ENCODE measurements at regions not wholly inside any gene's neighbourhood (a gene's known extent, or its start where the extent isn't known, plus 50 kb on each side); places are given as distances from the start of the nearest gene placed in this dataset.
"Not testable (repeated sequence)": the region's sequence is repeated elsewhere in the genome, so short reads cannot be mapped to it uniquely, and the experiment has no call there.

DNA sequence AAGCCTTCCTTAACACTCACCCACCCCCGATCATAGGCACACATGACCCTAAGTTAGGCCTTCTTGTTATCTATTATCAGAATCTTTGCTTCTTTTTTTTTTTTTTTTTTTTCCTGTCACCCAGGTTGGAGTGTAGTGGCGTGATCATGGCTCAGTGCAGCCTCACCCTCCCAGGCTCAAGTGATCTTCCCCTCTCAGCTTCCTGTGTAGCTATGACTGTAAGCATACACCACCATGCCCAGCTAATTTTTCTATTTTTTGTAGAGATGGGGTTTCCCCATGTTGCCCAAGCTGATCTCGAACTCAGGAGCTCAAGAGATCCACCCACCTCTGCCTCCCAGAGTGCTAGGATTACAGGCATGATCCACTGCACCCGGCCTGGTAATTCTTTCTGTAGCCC lies 328.7 kb downstream of the NR4A2 start:
- no peak for DNase-seq

DNA sequence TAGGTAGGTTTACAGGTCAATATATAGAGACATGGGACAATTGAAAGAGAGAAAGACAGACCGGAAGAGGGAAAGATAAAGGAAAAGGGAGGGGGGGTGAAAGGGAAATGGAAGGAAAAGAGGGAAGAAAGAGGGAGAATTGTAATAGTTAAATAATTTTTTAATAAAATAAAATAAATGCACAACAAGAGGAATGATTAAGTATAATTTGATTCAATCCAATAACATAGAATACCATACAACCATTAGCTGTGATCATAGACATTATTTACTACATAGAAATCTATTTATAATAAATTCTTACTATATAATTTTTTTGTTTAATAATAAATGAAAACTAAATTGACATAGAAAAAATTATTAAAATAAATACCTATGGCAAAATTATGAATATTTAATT lies 330.7 kb downstream of the NR4A2 start:
- DNase-seq, result no peak

DNA sequence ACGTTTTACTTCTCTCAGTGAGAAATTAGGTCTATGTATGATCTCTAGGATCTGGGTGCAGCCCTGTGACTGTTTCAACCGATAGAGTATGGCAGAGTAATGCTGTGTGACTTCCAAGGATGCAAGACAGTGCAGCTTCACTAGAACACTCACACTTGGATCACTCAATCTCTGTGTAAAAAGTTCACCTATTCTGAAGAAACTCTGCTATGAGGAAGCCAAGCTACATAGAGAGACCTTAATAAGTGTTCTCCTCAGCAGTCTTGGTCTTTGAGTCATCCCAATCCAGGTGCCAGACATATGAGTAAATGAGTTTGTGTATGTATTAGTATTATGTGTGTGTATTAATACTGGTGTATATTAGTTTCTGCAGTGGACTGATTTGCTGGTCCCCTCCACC lies 335.0 kb downstream of the NR4A2 start:
- DNase-seq, result no peak

DNA sequence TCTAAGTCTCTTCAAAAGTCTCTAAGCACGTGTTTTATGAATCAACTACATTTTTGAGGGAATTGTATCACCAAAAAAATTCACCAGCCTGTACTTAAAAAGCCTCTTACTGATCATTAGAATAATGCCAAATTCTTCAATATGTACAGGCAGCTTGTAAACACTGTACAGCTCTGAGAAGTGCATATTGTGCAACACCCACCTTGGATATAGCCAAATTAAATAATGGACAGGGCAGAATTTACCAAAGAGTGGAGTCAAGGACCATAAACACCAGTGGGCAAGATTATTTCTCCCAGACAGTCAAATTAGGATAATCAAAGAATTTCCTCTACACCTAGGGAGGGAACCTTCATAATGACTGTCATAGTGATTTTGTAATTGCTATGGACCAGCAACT lies 338.2 kb downstream of the NR4A2 start:
- no peak for DNase-seq

DNA sequence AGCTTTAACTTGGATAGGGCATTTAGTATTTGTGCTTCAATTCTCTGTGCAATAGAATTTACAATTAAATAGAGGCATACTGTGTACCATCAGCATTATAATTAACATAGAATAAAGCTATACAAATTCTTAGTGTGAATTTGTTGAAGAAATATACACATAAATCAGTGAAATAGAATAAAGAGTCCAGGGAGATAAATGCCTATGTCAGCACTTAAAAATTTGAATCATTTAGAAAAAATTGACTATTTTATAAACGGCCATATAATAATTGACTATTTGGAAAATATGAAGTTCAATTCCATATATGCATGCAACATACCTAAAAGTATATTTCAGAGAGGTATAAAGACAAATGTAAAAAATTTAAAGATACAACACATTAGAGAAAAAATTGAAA lies 348.7 kb downstream of the NR4A2 start:
- DNase-seq, result no peak

DNA sequence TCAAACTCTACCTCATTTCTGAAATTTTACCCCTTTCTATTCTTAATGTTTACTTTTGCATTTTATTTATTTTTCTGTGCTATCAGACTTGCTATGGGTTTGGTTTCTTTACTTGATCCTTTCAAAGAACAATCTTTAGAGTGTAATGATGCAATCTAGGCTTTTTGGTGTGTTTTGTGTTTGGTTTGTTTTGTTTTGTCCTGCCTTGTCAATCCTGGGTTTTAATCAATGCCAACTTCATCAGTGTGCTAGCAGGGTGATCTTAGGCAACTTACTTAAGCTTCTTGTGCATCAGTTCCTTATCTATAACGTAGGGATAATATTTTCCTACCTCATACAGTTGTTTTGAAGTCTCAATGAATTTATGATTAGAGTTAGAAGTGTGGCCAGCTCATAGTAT lies 350.4 kb downstream of the NR4A2 start:
- no peak for DNase-seq

DNA sequence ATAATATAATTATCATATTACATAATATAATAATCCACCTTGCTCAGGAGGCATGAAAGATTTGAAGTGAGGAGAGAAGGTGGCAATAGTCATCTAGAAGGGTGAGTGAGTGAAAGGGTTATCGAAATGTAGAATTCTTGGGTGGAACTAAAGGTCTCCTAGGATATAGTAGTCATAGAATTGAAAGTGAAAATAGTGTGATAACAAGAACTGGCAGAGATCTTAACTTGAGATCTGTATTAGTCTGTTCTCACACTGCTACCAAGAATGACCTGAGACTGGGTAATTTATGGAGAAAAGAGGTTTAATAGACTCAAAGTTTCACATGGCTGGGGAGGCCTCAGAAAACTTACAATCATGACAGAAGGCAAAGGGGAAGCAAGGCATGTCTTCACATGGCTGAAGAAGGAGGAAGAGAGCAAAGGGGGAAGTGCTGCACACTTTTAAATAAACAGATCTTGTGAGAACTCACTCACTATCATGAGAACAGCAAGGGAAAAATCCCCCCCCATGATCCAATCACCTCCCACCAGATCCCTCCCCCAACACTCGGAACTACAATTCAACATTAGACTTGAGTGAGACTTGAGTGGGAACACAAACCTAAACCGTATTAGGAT lies 351.5 kb downstream of the NR4A2 start:
- no peak for DNase-seq

DNA sequence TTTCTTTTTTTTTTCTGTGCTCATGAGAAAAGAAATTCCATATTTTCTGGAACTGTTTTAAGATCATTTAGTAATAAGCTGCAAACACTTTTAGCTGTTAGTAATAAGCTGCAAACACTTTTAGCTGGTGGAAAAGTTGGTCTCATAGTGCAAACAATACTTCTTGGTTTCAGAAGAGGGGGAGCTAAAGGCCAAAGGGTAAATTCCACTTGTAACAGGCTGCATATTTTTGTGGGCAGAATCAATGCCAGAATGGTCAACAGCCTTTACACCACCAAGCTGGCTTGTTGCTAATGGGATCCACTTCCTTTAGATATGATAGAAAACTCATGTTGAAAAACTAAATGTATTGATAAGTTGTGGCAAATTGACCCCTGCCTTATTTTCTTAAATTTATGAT lies 356.8 kb downstream of the NR4A2 start:
- DNase-seq, result no peak

DNA sequence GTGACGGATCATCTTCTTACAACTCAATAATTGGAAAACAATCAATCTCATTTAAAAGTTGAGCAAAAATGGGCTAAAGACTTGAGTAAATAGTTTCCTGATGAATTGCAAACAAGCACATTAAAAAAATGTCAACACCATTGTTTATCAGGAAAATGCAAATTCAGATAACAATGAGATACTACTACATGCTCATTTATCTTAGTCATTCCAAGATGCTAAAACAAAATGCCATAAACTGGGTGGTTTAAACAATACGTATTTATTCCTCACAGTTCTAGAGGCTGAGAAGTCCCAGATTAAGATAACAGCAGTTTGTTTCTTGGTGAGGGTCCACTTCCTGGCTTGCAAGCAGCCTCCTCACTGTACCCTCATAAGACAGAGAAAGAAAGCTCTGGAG lies 359.6 kb downstream of the NR4A2 start:
- DNase-seq, result no peak

DNA sequence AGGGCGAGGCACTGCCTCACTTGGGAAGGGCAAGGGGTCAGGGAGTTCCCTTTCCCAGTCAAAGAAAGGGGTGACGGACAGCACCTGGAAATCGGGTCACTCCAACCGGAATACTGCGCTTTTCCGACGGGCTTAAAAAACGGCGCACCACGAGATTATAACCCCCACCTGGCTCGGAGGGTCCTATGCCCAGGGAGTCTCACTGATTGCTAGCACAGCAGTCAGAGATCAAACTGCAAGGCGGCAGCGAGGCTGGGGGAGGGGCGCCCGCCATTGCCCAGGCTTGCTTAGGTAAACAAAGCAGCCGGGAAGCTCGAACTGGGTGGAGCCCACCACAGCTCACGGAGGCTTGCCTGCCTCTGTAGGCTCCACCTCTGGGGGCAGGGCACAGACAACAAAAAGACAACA lies 366.5 kb downstream of the NR4A2 start:
- not testable (repeated sequence) for DNase-seq

DNA sequence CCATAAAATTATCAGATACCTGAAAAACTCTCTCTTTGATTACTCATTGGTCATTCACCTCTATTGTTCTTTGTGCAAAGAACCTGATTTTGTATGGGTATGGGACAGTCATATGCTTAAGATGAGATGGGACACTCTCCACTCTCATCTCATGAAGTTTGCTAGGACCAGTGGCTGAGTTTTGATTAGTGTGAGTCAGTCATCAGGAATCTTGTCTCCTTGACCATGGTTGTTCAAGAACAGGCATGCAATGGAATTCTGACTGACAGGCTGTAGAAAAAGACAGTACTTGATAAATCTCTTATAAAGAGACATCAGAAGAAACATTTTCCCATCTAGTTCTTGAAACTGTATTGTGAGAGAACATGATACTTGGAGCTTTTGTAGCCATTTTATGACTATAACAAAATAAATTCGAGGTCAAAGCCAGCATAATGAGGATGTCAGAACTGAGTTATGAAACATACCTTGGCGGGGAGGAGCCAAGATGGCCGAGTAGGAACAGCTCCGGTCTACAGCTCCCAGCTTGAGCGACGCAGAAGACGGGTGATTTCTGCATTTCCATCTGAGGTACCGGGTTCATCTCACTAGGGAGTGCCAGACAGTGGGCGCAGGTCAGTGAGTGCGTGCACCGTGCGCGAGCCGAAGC lies 367.0 kb downstream of the NR4A2 start:
- DNase-seq, result no peak

DNA sequence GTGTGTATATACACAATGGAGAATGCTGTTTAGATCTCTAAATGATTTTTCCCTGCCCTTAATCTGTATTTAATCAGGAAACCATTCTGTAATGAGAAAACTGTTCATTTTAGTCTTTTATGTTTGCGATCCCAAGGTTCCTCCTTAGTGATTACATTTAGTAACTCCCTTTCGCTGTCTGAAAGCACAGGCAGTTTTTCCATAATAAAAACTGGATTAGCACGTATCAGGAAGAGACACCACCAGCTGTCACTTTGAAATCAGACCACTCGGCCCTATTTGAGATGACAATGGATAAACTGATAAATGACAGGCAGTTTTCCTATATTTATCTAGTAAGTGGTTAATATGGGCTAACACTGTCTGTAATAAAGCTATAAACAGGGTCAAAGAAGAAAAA lies 370.9 kb downstream of the NR4A2 start:
- DNase-seq, result no peak

DNA sequence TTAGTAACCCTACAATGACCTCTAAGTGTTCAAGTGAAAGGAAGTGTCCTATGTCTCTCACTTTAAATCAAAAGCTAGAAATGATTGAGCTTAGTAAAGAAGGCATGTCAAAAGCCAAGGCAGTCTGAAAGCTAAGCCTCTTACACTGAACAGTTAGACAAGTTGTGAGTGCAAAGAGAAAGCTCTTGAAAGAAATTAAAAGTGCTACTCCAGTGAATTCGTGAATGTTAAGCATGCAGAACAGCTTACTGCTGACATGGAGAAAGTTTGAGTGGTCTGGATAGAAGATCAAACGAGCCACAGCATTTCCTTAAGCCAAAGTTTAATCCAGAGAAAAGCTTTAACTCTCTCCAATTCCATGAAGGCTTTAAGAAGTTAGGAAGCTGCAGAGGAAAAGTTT lies 373.7 kb downstream of the NR4A2 start:
- DNase-seq, result no peak

DNA sequence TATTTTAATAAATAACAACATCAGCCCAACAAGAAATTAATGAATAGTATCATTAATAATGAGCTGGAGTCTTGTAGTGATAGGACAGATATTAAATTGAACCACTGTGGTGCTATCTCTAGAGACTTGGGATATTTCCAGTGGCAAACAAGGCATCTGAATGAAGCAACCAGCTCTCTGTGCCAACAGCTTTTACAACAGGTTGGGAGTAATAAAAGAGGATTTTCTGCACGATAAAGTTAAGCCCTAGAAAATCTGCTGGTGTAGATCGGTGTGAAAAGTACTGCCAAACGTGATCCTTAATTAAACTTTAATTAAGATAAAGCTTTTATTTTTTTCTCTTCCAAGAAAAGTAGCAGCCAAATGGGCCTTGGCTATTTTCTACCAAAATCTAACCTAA lies 385.5 kb downstream of the NR4A2 start:
- no peak for DNase-seq

DNA sequence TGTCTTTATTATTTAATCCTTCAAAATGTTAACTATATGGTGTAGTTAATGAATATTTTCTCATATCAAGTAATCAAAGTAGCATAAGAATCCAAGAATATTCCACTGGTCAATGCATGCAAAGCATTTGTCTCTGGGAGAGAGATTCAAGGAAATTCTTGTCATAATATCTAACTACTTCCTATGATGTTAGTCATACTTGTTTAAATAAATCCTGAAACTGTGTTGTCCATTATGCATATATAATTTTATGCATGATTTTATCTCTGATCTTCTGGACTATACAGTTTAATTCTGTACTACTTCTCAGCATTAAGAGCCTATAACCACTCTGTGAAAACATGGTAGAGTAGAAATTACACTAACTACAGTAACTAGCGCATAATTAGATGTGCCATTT lies 388.3 kb downstream of the NR4A2 start:
- no peak for DNase-seq

DNA sequence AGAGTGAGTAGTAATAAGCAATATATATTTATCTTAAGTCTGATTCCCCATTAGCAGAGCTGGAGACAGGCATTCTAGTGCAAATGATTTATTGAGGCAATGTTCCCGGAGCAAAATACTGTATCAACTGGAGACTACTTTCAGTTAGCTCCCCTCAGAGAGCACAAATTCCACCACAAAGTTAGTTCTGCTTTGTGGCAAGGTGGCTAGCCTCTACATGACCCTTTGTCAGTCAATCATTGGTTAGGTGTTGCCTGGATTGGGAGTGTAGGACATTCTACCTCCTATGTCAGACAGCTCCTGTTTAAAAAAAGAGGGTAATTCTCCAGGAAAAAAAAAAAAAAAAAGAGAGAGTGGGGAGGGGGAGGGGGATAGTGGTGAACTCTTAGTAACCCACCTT lies 402.2 kb downstream of the NR4A2 start:
- no peak for DNase-seq

DNA sequence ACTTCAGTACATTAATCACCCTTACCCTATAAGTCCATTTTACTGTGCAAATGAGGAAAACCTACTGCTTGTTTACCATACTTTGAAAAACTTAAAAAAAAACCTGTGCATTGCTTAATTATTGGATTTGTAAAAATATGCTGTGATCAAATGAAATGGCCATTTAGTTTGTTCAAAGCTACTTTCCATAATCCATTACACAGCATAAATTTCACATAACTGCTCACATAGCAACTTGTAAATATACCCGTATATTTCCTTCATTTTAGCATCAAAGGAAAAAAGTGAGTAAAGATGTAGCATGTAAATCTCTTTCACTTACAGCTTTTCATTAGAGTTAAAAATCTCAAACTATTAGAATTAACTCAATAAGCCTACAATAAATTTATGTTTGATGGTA lies 415.1 kb downstream of the NR4A2 start:
- no peak for DNase-seq

DNA sequence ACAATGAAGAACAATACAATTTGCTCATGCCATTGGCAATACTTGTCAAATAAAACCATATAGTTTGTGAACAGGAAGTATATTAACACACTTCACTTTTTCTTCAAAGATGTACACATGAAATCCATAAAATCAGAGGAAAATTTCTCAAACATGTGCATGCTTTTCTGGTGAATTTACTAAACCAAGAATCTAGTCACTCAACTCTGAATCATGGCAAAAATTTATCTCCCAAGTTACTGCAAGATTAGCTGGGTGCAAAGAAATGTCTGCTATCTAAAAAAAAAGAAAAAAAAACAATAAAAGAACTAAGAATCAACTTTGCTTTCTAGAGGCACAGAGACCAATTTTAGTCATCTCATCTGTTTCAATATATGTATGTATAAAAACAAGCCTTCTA lies 419.2 kb downstream of the NR4A2 start:
- no peak for DNase-seq

DNA sequence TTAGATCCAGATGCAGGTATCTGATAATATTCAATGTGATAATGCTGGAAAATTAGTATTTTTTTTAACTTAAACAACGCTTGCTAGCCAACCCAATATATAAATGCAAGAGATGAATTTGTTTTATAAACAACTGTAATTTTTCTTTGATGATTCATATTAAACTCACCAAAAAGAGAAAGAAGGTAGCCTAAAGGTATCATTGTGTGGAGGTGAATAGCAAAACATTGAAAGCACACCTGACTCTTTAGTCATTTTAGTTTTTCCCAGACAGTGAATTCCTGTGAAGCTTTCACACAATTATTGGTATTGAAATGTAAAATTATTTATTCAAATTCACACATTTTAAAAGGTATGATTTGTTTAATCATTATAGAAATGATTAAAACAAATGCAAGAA lies 424.0 kb downstream of the NR4A2 start:
- no peak for DNase-seq

DNA sequence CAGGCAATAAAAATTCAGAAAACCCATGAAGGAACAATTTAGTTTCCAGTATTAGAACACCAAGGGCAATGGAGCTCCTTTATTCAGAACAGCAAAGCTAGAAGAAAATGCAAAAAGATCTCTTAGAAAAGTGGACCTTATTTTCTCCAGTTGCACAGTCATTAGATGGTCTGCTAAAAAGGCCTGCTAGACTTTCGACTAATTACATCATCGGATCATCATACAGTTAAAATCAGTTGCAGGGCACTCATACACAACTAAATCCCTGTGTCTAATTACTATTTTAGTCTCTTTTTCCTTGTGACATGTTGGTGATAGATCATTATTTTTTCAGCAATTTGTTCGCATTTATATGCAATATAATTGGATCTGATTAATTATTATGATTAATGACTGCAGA lies 425.3 kb downstream of the NR4A2 start:
- DNase-seq, result no peak

DNA sequence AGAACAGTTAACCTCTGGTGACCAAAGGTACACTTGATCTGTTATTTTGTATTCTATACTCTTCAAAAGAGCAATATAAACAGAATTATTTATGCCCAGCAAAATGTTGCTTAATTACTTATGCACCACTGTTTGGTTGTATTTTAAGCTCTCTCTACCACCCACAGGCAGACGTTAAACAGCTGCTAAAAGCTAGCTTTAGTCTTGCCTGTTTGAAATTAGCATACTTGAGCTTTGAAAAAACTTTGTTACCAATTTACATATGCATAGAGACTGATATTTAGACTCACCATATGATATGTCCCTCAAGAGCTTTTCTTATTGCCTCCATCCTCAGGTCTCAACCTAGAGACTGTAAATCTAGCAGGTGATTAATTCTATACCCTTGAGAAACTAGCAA lies 426.9 kb downstream of the NR4A2 start:
- no peak for DNase-seq

DNA sequence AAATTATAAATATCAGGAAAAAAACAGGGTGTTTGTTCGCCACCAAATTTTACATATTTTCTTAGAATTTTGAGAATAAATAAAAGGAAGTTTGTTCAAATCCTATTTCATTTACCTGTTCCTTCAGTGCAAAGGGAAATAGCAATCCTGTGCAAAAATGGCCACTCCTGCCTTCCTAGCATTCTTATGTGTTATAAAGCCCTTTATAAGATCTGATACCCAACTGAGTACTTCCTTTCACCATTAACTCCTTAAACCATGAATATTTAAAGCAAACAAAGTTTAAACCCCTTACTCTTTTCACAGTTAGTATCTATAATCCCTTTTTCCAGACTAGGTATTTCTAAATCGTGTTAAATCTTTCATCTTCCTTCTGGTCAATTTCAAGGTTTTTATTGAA lies 427.8 kb downstream of the NR4A2 start:
- no peak for DNase-seq

DNA sequence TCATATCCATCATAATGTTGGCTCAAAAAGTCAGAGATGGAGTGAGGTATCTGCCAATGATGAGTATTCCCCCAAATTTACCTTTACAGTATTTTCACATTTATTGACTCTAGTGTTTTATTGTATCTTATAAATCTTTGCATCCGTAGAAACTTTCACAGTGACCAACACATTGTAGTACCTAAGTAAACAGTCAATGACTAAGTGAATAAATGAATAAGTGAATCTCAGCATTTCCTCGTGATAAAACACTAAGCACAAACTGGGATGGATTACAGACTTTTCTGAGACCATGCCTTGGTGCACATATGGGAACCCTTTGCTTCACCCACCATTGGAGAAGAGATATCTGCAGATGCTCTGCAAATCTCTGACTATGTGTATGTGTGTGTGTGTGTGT lies 429.9 kb downstream of the NR4A2 start:
- no peak for DNase-seq

DNA sequence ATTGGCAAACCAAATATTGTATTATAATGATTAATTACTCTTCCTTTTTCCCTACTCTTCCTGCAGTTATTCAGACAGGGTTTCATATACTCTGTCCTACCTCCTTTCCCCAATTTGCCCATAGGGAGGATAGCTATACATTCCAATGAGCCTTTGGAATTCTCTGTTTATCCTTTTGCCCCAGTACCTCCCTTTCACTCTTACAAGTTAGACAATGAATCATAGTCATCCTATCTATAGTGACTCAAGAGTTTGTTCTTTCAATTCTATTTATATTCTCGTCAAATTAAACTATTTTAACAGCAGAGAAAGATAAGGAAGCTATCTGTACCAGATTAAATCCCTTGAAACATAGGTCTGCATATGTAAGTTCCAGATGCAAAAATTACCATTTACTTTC lies 437.5 kb downstream of the NR4A2 start:
- DNase-seq, result no peak

DNA sequence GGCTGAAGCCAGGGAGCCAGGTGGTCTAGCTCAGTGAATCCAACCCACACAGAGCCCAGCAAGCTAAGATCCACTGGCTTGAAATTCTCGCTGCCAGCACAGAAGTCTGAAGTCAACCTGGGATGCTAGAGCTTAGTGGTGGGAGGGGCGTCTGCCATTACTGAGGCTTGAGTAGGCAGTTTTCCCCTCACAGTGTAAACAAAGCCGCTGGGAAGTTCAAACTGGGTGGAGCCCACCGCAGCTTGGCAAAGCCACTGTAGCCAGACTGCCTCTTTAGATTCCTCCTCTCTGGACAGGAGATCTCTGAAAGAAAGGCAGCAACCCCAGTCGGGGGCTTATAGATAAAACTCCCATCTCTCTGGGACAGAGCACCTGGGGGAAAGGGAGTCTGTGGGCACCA lies 452.1 kb downstream of the NR4A2 start:
- not testable (repeated sequence) for DNase-seq

All from RPMI8226 (cell line).